ENCODE measurements at regions not wholly inside any gene's neighbourhood (a gene's known extent, or its start where the extent isn't known, plus 50 kb on each side); places are given as distances from the start of the nearest gene placed in this dataset.

GRCh38 chr11:120035756-120036155 lies 102.2 kb downstream of the TRIM29 start:
- TF ChIP-seq CTCF (IDR thresholded peaks at IDR 0.05 in 2 of 3, conservative IDR thresholded peaks at IDR 0.05 in 1 of 3; ENCODE audit: control insufficient read depth in 2 of 3, extremely low read depth in 1 of 3, insufficient read depth in 1 of 3, low read depth in 3 of 3, low read length in 3 of 3) (no peak), MXI1 (IDR thresholded peaks at IDR 0.05; ENCODE audit: low read depth, low read length) (no peak), RCOR1 (conservative IDR thresholded peaks at IDR 0.05; ENCODE audit: low read depth, low read length) (no peak), EP300 (IDR thresholded peaks at IDR 0.05; ENCODE audit: borderline replicate concordance in 1 of 2, control insufficient read depth in 1 of 2, low read depth in 2 of 2, low read length in 2 of 2) (no peak), HDAC2 (IDR thresholded peaks at IDR 0.05) (no peak), ZBTB11 (CRISPR knock-in tag; IDR thresholded peaks at IDR 0.05) (no peak), POLR2AphosphoS2 (IDR thresholded peaks at IDR 0.05; ENCODE audit: low read depth, low read length) (no peak), BHLHE40 (IDR thresholded peaks at IDR 0.05; ENCODE audit: borderline replicate concordance in 1 of 2, low read depth in 2 of 2, low read length in 1 of 2) (no peak), CREM (IDR thresholded peaks at IDR 0.05; ENCODE audit: low read depth) (no peak), HDGF (IDR thresholded peaks at IDR 0.05) (no peak)
